ENCODE measurements at regions not wholly inside any gene's neighbourhood (a gene's known extent, or its start where the extent isn't known, plus 50 kb on each side); places are given as distances from the start of the nearest gene placed in this dataset.
"Not testable (repeated sequence)": the region's sequence is repeated elsewhere in the genome, so short reads cannot be mapped to it uniquely, and the experiment has no call there.

DNA sequence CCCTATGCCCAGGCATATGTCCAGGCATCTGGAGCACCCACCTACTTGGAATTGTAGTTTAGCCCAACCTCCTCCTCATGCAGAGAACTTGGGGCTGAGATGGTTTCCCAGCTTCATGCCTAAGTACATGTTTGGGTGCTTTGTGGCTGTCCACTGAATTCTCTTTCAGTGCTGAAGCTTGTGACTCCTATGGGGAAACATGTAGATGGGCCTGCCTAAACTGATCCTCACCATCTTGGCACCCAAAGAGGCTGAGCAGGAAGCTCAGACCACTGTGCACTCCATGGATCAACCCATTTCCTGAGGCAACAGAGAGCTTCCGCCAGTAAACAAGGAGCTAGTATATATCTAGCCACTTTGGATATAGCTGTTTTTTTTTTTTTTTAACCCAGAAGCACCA, 2733.7 kb downstream of the PCDH7 start:
- DNase-seq (ENCODE audit: low spot score) = no peak

- no peak for DNase-seq (ENCODE audit: low spot score)
Measured at GRCh38 chr4:33465565-33465964, 2745.4 kb downstream of the PCDH7 start.

DNA sequence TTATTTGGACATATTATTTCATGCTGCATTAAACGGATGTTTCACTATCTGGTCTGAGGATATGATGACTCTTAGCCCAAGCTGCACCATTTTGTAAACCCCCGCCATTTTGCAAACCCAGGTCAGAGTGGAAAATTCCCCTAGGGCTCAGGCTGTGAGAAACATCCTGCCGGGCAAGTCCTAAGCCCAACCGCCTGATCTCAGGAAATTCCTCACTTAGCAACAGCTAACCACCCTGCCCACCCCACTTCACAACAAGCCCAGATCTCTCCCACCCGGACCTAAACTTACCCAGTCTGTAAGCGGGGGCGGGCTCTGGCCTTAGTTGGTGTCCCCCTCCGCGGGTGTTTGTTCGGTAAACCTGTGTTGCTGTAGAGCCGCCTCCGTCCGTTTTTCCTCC, 2747.1 kb downstream of the PCDH7 start:
- DNase-seq (ENCODE audit: low spot score) = no peak

DNA sequence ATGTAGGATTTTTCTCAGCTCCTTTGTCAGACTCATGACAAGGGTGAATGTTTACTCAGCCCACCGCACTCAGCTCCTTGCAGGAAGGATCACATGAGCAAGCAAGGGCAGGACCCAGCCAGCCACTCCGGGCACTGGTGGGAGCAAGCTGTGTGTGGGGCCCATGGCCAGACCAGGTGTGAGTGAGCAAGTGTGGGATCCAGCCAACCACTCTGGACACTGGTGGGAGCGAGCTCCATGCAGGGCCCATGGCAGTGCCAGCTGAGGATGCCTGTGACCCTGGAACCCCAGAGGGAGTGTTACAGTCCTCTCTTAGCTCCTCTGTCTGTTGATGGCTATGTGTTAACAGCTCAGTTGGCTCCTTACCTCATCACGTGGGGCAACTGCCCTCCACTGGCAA, 2750.6 kb downstream of the PCDH7 start:
- DNase-seq (ENCODE audit: low spot score) = no peak

GRCh38 chr4:33477715-33478114, 2757.5 kb downstream of the PCDH7 start:
- DNase-seq (ENCODE audit: low spot score) = no peak

- no peak for DNase-seq (ENCODE audit: low spot score)
Measured at GRCh38 chr4:33482773-33483172, 2761.5 kb downstream of the ARAP2 start.

- no peak for DNase-seq (ENCODE audit: low spot score)
Measured at GRCh38 chr4:33485111-33485510, 2759.2 kb downstream of the ARAP2 start.

DNA sequence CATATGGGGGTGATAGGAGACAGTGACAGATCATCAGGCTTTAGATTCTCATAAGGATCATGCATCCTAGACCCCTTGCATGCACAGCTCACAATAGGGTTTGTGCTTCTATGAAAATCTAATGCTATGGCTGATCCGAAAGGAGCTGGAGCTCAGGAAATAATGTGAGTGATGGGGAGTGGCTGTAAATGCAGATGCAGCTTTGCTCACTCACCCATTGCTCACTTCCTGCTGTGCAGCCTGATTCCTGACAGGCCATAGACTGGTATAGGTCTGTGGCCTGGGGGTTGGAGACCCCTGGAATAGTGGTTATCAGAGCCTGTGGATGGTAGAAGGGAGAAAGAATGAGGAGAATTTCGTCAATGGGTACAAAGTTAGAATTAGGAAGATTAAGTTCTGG, 2751.1 kb downstream of the ARAP2 start:
- no peak for DNase-seq (ENCODE audit: low spot score)

DNA sequence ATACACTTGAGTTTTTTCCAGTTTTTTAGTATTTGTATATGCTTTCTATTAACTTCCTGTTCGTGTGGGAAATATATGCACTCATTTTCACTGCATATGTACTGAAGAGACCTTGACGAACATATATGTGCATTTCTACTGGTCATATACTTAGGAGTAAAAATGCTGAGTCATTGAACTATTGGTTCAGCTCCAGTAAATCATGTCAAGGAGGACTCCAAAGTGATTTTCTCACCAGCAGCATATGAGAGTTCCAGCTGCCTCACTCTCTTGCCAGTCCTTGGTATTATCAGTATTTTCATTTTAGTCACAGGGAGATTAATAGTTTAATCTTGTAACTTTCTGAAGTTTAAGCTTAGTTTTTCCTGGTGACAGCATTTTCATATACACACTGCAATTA, 2750.2 kb downstream of the ARAP2 start:
- no peak for DNase-seq (ENCODE audit: low spot score)

DNA sequence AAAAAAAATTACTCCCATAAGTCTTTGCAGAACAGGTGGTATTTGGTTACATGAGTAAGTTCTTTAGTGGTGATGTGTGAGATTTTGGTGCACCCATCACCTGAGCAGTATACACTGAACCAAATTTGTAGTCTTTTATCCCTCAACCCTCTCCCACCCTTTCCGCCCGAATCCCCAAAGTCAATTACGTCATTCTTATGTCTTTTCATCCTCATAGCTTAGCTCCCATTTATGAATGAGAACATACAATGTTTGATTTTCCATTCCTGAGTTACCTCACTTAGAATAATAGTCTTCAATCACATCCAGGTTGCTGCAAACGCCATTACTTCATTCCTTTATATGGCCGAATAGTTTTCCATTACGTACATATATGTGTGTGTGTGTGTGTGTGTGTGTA, 2742.7 kb downstream of the ARAP2 start:
- DNase-seq (ENCODE audit: low spot score) = not testable (repeated sequence)

GRCh38 chr4:33512397-33512796, 2731.9 kb downstream of the ARAP2 start:
- DNase-seq (ENCODE audit: low spot score) = peak; percentile 49

DNA sequence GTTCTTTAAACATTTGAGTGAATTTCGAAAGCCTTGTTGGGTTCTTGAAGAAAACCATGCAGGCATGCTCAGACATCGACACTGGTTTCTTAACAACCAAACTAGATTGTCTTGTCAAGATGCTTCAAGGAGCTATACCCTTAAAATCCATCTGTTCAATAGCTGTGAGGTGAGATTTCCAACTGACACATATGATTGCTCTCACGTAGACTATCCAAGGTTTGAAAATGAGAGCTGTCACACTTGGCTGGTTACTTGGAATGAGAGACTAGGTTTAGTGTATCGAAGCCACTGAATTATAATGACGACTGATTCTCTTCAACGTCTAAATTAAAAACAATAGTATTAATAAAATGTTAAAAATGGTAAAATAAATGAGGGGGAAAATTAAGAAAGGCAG, 2725.5 kb downstream of the ARAP2 start:
- DNase-seq (ENCODE audit: low spot score) = no peak

DNA sequence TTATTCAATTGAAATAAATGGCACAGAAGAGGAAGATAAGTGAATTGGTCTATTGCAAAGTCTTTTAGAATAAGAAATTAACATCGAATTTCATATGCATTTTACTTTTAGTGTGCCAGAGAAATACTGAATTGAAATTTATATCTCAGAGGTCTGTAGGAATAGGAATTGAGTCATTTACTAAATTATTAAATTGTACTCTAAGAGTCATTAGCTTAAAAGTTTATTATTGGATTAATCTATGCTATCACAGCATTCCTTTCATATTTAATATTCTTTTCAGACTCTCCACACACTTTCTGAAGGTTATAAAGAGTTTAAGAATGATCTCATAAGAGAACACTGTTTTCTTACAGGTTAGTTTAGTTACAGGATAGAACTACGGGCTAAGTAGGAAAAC, 2711.5 kb downstream of the ARAP2 start:
- no peak for DNase-seq (ENCODE audit: low spot score)

DNA sequence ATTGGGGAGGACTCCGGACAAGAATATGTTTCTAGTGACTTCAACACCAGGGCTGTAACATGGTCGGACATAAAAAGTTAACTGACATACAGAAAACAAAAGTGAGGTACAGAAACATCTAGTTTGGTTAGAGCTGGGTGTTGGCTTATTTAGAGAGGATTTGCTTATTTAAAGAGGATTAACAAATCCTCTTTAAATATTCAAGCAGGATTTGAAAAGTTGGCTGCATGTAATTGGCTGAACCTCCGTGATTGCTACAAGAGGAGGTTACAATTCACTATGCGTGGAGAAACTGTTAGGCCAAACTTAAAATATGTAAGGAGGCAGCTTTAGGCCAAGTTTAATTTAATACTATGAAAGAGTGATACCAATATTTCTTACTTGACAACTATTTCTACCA, 2707.4 kb downstream of the ARAP2 start:
- no peak for DNase-seq (ENCODE audit: low spot score)

GRCh38 chr4:33537527-33537926, 2706.8 kb downstream of the ARAP2 start:
- no peak for DNase-seq (ENCODE audit: low spot score)

DNA sequence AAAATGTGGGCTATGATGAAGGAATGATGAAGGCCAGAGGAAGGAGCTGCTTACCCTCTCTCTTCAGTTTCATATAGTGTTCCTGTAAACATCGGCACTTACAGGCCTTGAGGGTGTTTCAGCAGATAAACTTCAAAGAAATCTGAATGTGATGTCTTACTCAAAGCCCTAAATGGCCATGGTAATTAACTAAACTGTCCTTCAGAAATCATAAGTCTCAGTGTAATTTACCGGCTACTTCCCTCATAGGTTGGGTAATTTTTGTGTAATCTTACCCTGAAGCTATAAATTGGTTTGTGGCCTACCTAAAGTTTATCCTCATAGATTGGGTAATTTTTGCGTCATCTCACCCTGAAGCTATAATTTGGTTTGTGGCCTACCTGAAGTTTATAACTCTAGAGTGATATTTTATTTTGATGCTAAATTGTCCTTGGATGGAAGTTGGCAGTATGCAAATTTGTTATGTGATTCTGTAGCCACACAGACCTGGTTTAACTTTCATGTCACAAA, 2700.3 kb downstream of the ARAP2 start:
- DNase-seq (ENCODE audit: low spot score) = no peak

DNA sequence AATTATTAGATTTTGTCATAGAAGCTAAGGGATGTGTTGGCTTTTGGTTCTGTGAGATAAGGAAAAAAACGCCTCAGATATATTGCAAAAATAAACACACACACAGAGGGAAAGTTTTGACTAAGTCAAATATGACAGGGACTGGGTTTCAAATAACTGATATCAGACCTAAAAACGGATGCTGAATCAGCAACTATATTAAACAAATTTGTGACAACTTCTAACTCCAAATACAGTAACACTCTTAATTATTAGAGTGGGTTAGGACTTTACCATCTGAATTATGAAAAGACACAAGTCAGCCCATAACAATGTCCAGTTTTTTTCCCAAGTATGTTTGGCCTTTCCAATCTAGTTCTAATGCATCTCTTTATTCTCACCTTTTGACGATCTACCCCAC, 2693.1 kb downstream of the ARAP2 start:
- DNase-seq (ENCODE audit: low spot score) = no peak

- DNase-seq (ENCODE audit: low spot score) = no peak
Measured at GRCh38 chr4:33561259-33561658, 2683.1 kb downstream of the ARAP2 start.

GRCh38 chr4:33566649-33567048, 2677.7 kb downstream of the ARAP2 start:
- no peak for DNase-seq (ENCODE audit: low spot score)

DNA sequence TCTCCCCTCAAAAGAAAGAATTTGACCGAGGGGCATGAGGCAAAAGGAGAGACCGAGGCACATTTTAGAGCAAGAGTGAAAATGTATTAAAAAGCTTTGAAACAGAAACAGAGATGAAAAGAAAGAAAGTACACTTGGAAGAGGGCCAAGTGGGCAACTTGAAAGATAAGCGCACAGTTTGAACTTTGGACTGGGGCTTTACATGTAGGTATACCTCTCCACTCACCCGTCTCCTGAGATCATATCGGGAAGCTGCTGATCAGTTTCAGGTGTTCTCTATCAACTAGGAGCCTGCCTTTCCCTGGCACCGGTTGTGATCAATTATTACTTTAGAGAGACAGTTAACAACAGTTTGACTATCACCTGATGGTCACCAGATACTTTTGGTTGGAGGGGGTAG, 2666.5 kb downstream of the ARAP2 start:
- no peak for DNase-seq (ENCODE audit: low spot score)

GRCh38 chr4:33579951-33580350, 2664.4 kb downstream of the ARAP2 start:
- DNase-seq (ENCODE audit: low spot score) = no peak

DNA sequence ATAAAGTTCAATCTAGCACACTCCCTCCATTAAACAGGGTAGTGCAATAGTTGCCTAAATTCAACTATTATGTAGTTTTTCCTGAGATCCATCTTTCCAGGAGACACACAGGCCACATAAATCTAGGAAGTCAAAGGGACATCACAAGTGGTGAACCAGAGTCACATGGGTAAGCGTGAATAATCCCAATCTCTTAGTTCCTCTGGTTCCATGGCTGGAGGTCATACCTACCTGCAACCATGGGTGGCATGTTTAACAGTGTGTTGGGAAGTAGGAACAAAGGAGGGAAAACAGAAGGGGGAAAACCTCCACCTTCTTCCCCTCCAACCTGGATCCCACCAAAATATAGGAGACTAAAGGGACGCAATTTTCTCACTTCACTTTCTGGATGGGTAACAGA, 2651.6 kb downstream of the ARAP2 start:
- DNase-seq (ENCODE audit: low spot score) = no peak

DNA sequence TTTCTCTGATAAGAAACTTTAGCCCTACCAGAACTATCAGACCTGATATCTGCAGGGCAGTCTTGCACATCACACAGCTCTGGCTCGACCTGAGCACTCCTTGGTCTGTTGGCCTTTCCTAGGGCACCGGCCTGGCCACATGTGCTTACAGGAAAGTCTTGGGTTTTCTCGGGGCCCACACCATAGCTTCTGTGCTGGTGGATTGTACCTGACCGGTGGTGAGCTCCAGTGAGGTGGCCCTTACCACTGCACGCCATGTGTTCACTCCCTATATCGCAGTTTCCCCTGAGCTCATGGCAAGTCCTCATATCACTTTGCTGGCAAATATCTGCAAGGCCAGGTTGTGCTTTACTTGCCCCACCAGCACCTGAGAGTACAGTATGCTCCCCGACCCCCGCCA, 2637.4 kb downstream of the ARAP2 start:
- DNase-seq (ENCODE audit: low spot score) = no peak

DNA sequence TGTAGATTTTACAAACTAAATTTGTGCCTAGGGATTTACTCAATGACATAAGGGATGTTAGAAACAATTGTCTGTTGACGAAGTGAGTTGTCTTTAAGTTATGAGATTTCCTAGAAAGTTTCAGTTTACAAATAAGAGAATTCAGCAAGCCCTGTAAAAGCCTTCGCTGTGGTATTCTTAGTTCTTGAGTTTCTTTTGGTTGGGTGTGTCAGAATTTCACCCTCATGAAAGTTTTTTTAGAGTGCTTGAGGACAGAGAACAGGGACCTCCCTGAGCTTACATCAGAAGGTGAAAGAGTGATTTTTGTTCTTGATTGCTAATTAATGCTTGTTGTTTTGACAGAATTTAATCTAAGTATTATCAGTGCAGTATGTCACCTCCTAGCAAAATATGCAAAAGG, 2628.2 kb downstream of the ARAP2 start:
- DNase-seq (ENCODE audit: low spot score) = no peak

DNA sequence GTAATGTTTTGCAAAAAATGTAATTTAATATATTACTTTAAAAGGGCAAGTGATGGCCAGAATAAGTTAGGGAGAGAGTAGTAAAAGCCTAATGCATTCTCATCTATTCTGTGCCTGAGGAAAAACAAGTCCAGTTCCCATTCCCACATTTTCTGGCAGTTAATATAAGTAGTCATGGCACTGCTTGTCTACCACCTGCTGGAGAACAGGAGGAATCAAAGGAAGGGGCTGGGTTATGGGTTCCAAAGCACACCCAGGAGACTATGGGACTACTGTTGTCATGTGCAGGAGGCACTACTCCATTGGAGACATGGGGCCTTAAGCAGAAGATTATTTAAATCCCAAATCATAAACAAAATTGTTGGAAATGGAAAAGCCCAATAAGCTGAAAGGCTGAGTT, 2618.6 kb downstream of the ARAP2 start:
- DNase-seq (ENCODE audit: low spot score) = peak; percentile 5
